HG03097 (cell line): ENCODE measurements at regions not wholly inside any gene's neighbourhood (a gene's known extent, or its start where the extent isn't known, plus 50 kb on each side); places are given as distances from the start of the nearest gene placed in this dataset.

ENCODE experiments used
- ATAC-seq: cut with Tn5 transposase; IDR thresholded peaks from one replicate; pipeline ENCODE4 v1.9.1; 2021; ENCODE audit not compliant: unreplicated experiment, low FRiP score

DNA sequence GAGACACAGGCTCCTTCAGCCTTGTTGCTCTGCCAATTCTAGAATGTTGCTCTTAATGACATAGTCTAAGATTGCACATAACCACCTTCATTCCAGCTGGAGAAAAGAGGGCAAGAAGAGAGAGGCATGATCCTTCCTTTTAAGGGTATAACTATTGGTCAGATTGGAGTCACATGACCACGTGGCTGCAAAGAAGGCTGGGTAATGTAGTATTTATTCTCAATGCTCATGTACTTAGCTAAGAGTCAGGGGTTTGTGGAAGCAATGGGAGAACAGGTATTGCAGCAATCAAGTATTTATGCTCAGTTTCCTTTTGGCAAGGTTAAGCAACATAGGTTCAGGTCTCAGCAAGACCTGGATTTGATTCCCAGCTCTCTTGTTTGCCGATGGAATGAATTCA, 298.8 kb upstream of the TBX3 start:
- no peak for ATAC-seq

DNA sequence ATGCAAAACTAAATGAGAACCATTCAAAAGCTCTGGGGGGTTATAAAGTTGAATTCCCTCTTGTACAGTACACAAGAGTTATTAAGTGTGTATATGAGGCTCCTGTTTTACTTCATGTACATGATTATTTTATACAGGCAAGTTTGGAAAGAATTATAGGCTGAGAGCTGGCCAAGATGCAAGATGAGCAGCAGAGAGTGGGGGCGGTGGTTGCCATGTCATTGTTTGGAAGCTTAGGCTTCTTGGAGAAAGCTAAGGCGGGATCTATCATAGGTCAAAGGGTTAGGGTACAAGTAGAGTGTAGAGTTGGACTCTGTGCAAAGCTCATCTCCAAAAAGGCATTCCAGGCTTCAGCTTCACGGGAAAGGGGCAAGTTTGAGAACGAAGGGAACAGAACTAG, 297.1 kb upstream of the TBX3 start:
- ATAC-seq = no peak

GRCh38 chr12:114976959-114977358, 293.0 kb upstream of the TBX3 start:
- ATAC-seq = no peak

- ATAC-seq = no peak
These were observed 292.4 kb upstream of the TBX3 start for GRCh38 chr12:114976372-114976771.

- no peak for ATAC-seq
These were observed 291.8 kb upstream of the TBX3 start for GRCh38 chr12:114975640-114976310.

GRCh38 chr12:114974826-114975639, 291.1 kb upstream of the TBX3 start:
- ATAC-seq = no peak

- no peak for ATAC-seq
These were observed 290.4 kb upstream of the TBX3 start for GRCh38 chr12:114974333-114974732.

DNA sequence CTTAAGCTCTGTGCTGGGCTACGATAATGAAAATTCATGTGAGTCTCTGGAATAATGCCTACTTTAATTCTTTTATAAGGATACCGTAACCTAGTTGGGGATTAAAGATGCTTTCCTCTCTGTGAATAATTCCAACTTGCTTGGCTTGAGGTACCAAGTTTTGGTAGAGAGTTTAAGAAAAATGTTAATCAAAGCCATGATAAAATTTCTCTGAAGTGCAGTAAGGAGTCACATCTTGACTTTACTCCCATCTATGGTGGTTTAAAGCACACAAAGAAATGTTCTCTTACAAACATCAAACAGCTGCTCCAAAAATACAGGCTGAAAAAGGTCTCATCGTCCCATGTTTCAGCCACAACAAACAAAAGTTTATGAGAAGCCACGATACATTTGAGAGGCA, 284.8 kb upstream of the TBX3 start:
- ATAC-seq = no peak

- ATAC-seq = no peak
These were observed 283.2 kb upstream of the TBX3 start for GRCh38 chr12:114967151-114967550.

DNA sequence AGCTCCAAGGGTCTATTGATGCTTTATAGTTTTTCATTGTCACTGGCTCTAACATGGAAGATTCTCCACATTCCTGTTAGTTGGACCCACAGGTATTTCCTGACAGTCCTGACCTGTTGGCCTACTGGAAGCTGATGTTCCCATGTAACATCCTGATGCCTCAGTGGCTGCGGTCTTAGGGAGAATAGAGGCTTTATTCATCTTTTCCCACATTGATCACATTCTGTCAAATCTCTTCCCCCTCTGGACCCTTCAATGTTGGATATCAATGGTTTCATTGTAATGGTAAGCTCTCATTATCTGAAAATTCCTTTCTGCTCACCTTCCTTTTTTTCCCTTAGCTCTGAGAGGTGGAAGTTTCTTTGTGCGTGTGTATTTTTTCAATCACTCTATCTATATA, 280.9 kb upstream of the TBX3 start:
- no peak for ATAC-seq

DNA sequence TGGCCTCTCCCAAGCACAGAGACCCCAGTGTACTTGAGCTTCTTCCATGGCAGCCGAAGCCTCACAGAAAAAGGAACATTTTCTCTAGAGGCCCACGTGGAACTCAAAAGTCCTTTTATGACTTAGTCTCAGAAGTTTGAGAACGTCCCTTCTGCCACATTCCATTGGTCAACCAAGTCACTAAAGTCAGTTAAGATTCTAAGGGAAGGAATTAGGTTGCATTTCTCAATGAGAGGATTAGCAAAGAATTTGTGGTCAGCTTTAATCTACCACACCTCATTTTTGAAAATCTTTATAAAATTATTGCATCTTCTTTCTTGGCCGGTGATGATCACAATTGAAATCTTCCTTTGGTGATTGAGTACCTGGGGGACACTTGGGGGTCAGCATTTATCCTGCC, 279.9 kb upstream of the TBX3 start:
- no peak for ATAC-seq

GRCh38 chr12:114961491-114961890, 277.5 kb upstream of the TBX3 start:
- ATAC-seq = no peak

DNA sequence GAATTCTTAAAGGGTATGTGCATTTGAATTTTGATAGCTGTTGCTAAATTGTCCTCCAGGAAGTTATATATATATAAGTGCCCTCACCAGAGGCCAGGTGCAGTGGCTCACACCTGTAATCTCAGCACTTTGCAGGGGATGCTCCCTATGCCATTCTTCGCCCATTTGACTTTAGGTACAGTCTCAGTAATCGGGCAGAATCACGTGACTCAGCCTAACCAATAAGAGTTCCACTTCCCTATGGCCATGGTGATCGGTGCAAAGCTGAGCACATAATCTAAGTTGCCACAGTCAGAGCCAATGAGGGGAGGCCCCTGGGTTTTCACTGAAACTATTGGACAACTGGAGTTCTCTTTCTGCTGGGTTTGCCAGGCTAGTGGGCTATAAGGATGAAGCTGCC, 274.6 kb upstream of the TBX3 start:
- ATAC-seq = no peak

DNA sequence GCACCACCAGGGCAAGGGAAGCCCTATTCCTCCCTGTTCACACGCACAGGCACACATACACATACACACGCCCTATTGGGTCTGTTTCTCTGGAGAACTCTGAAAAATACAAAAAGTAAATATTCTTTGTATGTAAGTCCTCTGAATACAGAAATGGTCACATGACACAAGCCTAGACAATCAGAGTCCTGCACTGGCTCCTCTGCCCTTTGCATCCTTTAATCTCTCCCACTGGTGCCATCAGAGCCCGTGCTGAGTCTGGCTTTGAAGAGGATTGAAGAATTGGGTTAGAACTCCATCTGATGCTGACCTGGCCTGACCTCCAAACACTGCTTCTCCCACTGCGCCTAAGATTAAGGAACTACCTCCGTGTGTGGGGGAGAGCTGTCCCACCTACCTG, 273.2 kb upstream of the TBX3 start:
- ATAC-seq = no peak

DNA sequence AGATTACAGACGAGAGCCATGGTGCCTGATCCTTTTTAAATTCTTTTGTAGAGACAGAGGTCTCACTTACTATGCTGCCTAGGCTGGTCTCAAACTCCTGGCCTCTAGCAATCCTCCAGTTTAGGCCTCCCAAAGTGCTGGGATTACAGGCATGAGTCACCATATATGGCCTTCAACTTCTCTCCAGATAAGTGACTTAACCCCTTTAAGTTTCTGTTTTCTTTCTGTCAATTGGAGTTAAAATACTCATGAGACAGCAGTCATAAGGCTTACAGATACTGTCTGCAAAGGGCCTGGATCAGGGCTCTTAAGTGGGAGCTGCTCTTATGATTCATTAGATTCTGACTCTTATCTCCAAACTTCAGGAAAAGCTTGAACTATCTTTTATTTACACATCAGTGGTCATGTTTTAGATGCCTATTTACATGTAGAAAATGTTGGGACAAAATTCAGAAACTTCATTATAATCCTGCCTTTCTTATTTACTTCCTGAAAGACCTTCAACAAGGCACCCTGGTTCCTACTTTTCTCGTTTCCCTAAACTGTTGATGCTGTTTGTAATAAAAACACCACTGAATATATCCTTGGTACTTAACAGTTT, 271.5 kb upstream of the TBX3 start:
- no peak for ATAC-seq

- no peak for ATAC-seq
These were observed 270.6 kb upstream of the TBX3 start for GRCh38 chr12:114954511-114955055.

GRCh38 chr12:114952573-114953271, 268.7 kb upstream of the TBX3 start:
- no peak for ATAC-seq

GRCh38 chr12:114949058-114949820, 265.3 kb upstream of the TBX3 start:
- no peak for ATAC-seq

DNA sequence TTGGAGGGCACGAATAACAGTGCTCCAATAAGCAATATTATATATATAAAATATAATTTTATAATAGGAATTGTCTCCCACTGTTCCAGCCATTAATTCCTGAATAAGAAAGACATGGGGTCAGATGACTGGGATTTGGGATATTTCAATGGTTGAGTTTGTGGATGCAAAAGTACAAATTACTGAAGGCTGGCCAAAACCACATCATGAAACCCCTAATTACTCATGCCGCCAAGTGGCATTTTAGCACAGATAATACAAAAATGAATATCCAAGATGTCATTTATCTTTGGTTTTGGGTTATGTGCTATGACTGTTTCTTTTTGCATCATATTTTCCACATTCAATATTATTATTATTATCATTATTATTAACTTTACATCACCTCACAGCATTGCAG, 261.4 kb upstream of the TBX3 start:
- no peak for ATAC-seq

GRCh38 chr12:114944736-114945135, 260.8 kb upstream of the TBX3 start:
- ATAC-seq = no peak
